ENCODE measurements at regions not wholly inside any gene's neighbourhood (a gene's known extent, or its start where the extent isn't known, plus 50 kb on each side); places are given as distances from the start of the nearest gene placed in this dataset.

DNA sequence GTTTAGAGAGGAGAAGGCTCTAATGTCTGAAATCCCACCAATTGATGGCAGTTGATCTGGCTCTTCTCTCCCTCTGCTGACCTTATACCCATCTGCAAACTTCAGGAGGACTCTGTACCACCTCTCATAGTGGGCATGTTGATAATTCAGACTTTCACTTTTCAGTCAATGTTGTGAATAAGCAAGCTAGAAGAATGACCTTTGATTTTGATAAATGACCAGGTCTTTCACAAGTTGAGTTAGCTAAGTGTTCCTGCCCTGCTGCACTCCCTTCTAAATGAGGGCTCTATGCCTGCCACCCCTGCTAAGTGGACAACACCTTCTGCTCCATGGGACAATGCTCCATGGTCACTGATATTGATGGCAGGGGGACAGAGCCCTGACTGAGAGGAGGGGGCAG is 74.7 kb downstream of the SPRY4 start:
- TF ChIP-seq, protein P1, sequence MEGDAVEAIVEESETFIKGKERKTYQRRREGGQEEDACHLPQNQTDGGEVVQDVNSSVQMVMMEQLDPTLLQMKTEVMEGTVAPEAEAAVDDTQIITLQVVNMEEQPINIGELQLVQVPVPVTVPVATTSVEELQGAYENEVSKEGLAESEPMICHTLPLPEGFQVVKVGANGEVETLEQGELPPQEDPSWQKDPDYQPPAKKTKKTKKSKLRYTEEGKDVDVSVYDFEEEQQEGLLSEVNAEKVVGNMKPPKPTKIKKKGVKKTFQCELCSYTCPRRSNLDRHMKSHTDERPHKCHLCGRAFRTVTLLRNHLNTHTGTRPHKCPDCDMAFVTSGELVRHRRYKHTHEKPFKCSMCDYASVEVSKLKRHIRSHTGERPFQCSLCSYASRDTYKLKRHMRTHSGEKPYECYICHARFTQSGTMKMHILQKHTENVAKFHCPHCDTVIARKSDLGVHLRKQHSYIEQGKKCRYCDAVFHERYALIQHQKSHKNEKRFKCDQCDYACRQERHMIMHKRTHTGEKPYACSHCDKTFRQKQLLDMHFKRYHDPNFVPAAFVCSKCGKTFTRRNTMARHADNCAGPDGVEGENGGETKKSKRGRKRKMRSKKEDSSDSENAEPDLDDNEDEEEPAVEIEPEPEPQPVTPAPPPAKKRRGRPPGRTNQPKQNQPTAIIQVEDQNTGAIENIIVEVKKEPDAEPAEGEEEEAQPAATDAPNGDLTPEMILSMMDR (IDR thresholded peaks at IDR 0.05), result no peak
- no peak for TF ChIP-seq EP300 (IDR thresholded peaks at IDR 0.05)
- no peak for TF ChIP-seq POLR2A (IDR thresholded peaks at IDR 0.05)
